ENCODE measurements at regions not wholly inside any gene's neighbourhood (a gene's known extent, or its start where the extent isn't known, plus 50 kb on each side); places are given as distances from the start of the nearest gene placed in this dataset.

DNA sequence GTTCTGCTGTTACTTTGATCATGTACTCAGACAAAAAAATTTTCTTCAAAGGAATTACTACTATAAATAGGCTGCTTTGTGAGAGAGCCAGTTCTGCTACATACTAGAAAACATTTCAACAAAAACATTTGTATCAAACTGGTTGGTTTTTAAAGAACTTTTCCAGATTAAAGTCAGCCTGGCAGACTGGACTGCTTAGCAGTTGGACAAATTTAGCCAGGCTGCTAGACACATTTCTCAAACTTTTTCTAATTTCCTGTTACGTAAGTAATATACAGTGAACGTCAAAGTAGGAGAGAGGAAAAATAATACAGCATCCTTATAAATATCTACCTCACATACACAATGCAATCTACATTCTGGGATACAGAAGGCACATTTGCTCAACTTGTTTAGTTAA is 109.5 kb downstream of the SP3 start:
- Mint-ChIP-seq H3K4me1 (ENCODE audit: low read depth) (peaks cover 15% of the 10 kb centered on the region), H3K9me3 (no peaks in the 10 kb centered on the region), H3K27me3 (ENCODE audit: insufficient read depth) (peaks cover 17% of the 10 kb centered on the region), H3K36me3 (ENCODE audit: low read depth) (no peaks in the 10 kb centered on the region), H3K4me3 (no peak overlapping the region), H3K27ac (no peak overlapping the region)
- no peak for DNase-seq
- TF ChIP-seq CTCF (IDR thresholded peaks at IDR 0.05): no peak

All from HFFc6 (cell line).